Karpas-422 (cell line): ENCODE measurements at regions not wholly inside any gene's neighbourhood (a gene's known extent, or its start where the extent isn't known, plus 50 kb on each side); places are given as distances from the start of the nearest gene placed in this dataset.
A peak's percentile ranks its signal among the peaks of the same experiment; 100 is the strongest.

Experiments used
- DNase-seq: peaks from one replicate; pipeline ENCODE4 v3.0.0-alpha.2; 2015
- H2AFZ ChIP-seq: fragments of 200-600 bp; sonication (generic); 2 replicates; pipeline ENCODE4 v1.6.1; 2014; ENCODE audit warnings: antibody characterized with exemption, low read length, mixed read lengths
- H3K27ac ChIP-seq: fragments of 200-600 bp; sonication (generic); 2 replicates; pipeline ENCODE4 v1.5.1; 2014; ENCODE audit warnings: mild to moderate bottlenecking, low read length, moderate library complexity
- H3K27me3 ChIP-seq: fragments of 200-600 bp; sonication (generic); 2 replicates; pipeline ENCODE4 v1.6.1; 2014; ENCODE audit warnings: low read length, mixed read lengths
- H3K36me3 ChIP-seq: fragments of 200-600 bp; sonication (generic); 2 replicates; pipeline ENCODE4 v1.6.1; 2014; ENCODE audit warnings: low read length, mixed read lengths; ENCODE audit not compliant: insufficient read depth
- H3K4me1 ChIP-seq: fragments of 200-600 bp; sonication (generic); 2 replicates; pipeline ENCODE4 v1.6.1; 2014; ENCODE audit warnings: mild to moderate bottlenecking, low read length, mixed read lengths
- H3K4me2 ChIP-seq: fragments of 200-600 bp; sonication (generic); 2 replicates; pipeline ENCODE4 v1.6.1; 2014; ENCODE audit warnings: low read length, low read depth, mild to moderate bottlenecking; ENCODE audit not compliant: poor library complexity, severe bottlenecking
- H3K4me3 ChIP-seq: fragments of 200-600 bp; sonication (generic); 2 replicates; pipeline ENCODE4 v1.5.1; 2014; ENCODE audit warnings: mild to moderate bottlenecking, antibody characterized with exemption, low read length, mixed read lengths
- H3K79me2 ChIP-seq: fragments of 200-600 bp; sonication (generic); 2 replicates; pipeline ENCODE4 v1.6.1; 2014; ENCODE audit warnings: mild to moderate bottlenecking, low read length, mixed read lengths
- H3K9ac ChIP-seq: fragments of 200-600 bp; sonication (generic); 2 replicates; pipeline ENCODE4 v1.6.0; 2014; ENCODE audit warnings: low read length
- H3K9me2 ChIP-seq: fragments of 200-600 bp; sonication (generic), shearing (Covaris generic); replicated peaks from 2 replicates; pipeline ENCODE4 v1.6.0; 2014; ENCODE audit warnings: mild to moderate bottlenecking, low read length, moderate library complexity; ENCODE audit not compliant: insufficient read depth
- H3K9me3 ChIP-seq: fragments of 300-700, 200-600 bp; sonication (generic); 2 replicates; pipeline ENCODE4 v1.6.1; 2014; ENCODE audit warnings: low read length, mixed read lengths
- H4K20me1 ChIP-seq: fragments of 200-600 bp; sonication (generic); 2 replicates; pipeline ENCODE4 v1.6.1; 2014; ENCODE audit warnings: mild to moderate bottlenecking, antibody characterized with exemption, low read length, low read depth; ENCODE audit not compliant: insufficient read depth

- Histone ChIP-seq H3K27ac (no peak overlapping the region), H3K4me1 (peaks cover 20% of the 10 kb centered on the region), H3K36me3 (no peaks in the 10 kb centered on the region), H3K4me2 (peak overlapping the region; percentile 57), H2AFZ (0 out of 2 replicates have a peak overlapping the region, but pooled peaks have one; percentile 19), H3K4me3 (no peak overlapping the region), H3K9me3 (no peaks in the 10 kb centered on the region), H3K9ac (no peak overlapping the region), H3K79me2 (no peaks in the 10 kb centered on the region), H4K20me1 (no peaks in the 10 kb centered on the region), H3K27me3 (no peaks in the 10 kb centered on the region), H3K9me2 (no peaks in the 10 kb centered on the region)
- no peak for DNase-seq
Observed at GRCh38 chr10:4662576-4663161, 163.3 kb upstream of the AKR1E2 start.

- Histone ChIP-seq H3K9me2 (no peaks in the 10 kb centered on the region), H3K9ac (no peak overlapping the region), H3K36me3 (no peaks in the 10 kb centered on the region), H4K20me1 (no peaks in the 10 kb centered on the region), H3K9me3 (no peaks in the 10 kb centered on the region), H3K27ac (no peak overlapping the region), H3K79me2 (no peaks in the 10 kb centered on the region), H3K4me3 (no peak overlapping the region), H2AFZ (no peak overlapping the region), H3K27me3 (no peaks in the 10 kb centered on the region), H3K4me2 (no peak overlapping the region), H3K4me1 (peaks cover 20% of the 10 kb centered on the region)
- no peak for DNase-seq
Observed at GRCh38 chr10:4661511-4662255, 164.3 kb upstream of the AKR1E2 start.

- DNase-seq, result no peak
- no peak overlapping the region for H3K4me2 ChIP-seq
- peaks cover 15% of the 10 kb centered on the region for H3K4me1 ChIP-seq
- H3K27me3 ChIP-seq, result no peaks in the 10 kb centered on the region
- H2AFZ ChIP-seq, result no peak overlapping the region
- no peaks in the 10 kb centered on the region for H4K20me1 ChIP-seq
- H3K9ac ChIP-seq, result no peak overlapping the region
- no peak overlapping the region for H3K4me3 ChIP-seq
- H3K9me3 ChIP-seq, result no peaks in the 10 kb centered on the region
- no peak overlapping the region for H3K27ac ChIP-seq
- H3K36me3 ChIP-seq, result no peaks in the 10 kb centered on the region
- H3K9me2 ChIP-seq, result no peaks in the 10 kb centered on the region
- H3K79me2 ChIP-seq, result no peaks in the 10 kb centered on the region
Observed at GRCh38 chr10:4658777-4659176, 167.2 kb upstream of the AKR1E2 start.

GRCh38 chr10:4656576-4657194 lies 169.3 kb upstream of the AKR1E2 start:
- no peaks in the 10 kb centered on the region for H3K27me3 ChIP-seq
- no peak overlapping the region for H3K4me3 ChIP-seq
- peak; percentile 72 for DNase-seq
- H4K20me1 ChIP-seq, result no peaks in the 10 kb centered on the region
- H3K9me2 ChIP-seq, result no peaks in the 10 kb centered on the region
- no peaks in the 10 kb centered on the region for H3K9me3 ChIP-seq
- H3K79me2 ChIP-seq, result no peaks in the 10 kb centered on the region
- no peak overlapping the region for H3K9ac ChIP-seq
- H3K36me3 ChIP-seq, result no peaks in the 10 kb centered on the region
- no peak overlapping the region for H3K4me2 ChIP-seq
- no peak overlapping the region for H2AFZ ChIP-seq
- no peak overlapping the region for H3K27ac ChIP-seq
- no peaks in the 10 kb centered on the region for H3K4me1 ChIP-seq

GRCh38 chr10:4655879-4656278 lies 170.1 kb upstream of the AKR1E2 start:
- no peaks in the 10 kb centered on the region for H3K9me3 ChIP-seq
- H3K4me2 ChIP-seq, result no peak overlapping the region
- H3K4me1 ChIP-seq, result no peaks in the 10 kb centered on the region
- no peak overlapping the region for H3K9ac ChIP-seq
- no peaks in the 10 kb centered on the region for H3K27me3 ChIP-seq
- no peaks in the 10 kb centered on the region for H3K79me2 ChIP-seq
- no peaks in the 10 kb centered on the region for H3K9me2 ChIP-seq
- no peaks in the 10 kb centered on the region for H4K20me1 ChIP-seq
- no peak overlapping the region for H2AFZ ChIP-seq
- H3K27ac ChIP-seq, result no peak overlapping the region
- no peak overlapping the region for H3K4me3 ChIP-seq
- no peak for DNase-seq
- no peaks in the 10 kb centered on the region for H3K36me3 ChIP-seq

GRCh38 chr10:4655406-4655805 lies 170.6 kb upstream of the AKR1E2 start:
- Histone ChIP-seq H3K4me1 (no peaks in the 10 kb centered on the region), H3K79me2 (no peaks in the 10 kb centered on the region), H3K36me3 (no peaks in the 10 kb centered on the region), H3K4me3 (no peak overlapping the region), H3K27me3 (no peaks in the 10 kb centered on the region), H4K20me1 (no peaks in the 10 kb centered on the region), H3K9me3 (no peaks in the 10 kb centered on the region), H3K9me2 (no peaks in the 10 kb centered on the region), H3K4me2 (no peak overlapping the region), H2AFZ (no peak overlapping the region), H3K9ac (no peak overlapping the region), H3K27ac (no peak overlapping the region)
- no peak for DNase-seq

GRCh38 chr10:4654496-4654895 lies 171.5 kb upstream of the AKR1E2 start:
- Histone ChIP-seq H4K20me1 (no peaks in the 10 kb centered on the region), H3K36me3 (no peaks in the 10 kb centered on the region), H3K9me2 (no peaks in the 10 kb centered on the region), H3K9me3 (no peaks in the 10 kb centered on the region), H3K4me3 (no peak overlapping the region), H2AFZ (no peak overlapping the region), H3K4me1 (no peaks in the 10 kb centered on the region), H3K79me2 (no peaks in the 10 kb centered on the region), H3K27ac (no peak overlapping the region), H3K9ac (no peak overlapping the region), H3K27me3 (no peaks in the 10 kb centered on the region), H3K4me2 (no peak overlapping the region)
- no peak for DNase-seq

- no peaks in the 10 kb centered on the region for H3K9me2 ChIP-seq
- H4K20me1 ChIP-seq, result no peaks in the 10 kb centered on the region
- H3K36me3 ChIP-seq, result no peaks in the 10 kb centered on the region
- no peak overlapping the region for H3K4me3 ChIP-seq
- no peaks in the 10 kb centered on the region for H3K79me2 ChIP-seq
- no peak for DNase-seq
- no peaks in the 10 kb centered on the region for H3K4me1 ChIP-seq
- H3K9ac ChIP-seq, result no peak overlapping the region
- H2AFZ ChIP-seq, result no peak overlapping the region
- no peaks in the 10 kb centered on the region for H3K27me3 ChIP-seq
- no peaks in the 10 kb centered on the region for H3K9me3 ChIP-seq
- H3K27ac ChIP-seq, result no peak overlapping the region
- H3K4me2 ChIP-seq, result no peak overlapping the region
Observed at GRCh38 chr10:4653160-4653559, 172.8 kb upstream of the AKR1E2 start.
